ENCODE measurements at regions not wholly inside any gene's neighbourhood (a gene's known extent, or its start where the extent isn't known, plus 50 kb on each side); places are given as distances from the start of the nearest gene placed in this dataset.

GRCh38 chr13:75016225-75016624 lies 465.7 kb downstream of the TBC1D4 start:
- POLR2A ChIA-PET = no interaction called here
- TF ChIP-seq, protein P1, sequence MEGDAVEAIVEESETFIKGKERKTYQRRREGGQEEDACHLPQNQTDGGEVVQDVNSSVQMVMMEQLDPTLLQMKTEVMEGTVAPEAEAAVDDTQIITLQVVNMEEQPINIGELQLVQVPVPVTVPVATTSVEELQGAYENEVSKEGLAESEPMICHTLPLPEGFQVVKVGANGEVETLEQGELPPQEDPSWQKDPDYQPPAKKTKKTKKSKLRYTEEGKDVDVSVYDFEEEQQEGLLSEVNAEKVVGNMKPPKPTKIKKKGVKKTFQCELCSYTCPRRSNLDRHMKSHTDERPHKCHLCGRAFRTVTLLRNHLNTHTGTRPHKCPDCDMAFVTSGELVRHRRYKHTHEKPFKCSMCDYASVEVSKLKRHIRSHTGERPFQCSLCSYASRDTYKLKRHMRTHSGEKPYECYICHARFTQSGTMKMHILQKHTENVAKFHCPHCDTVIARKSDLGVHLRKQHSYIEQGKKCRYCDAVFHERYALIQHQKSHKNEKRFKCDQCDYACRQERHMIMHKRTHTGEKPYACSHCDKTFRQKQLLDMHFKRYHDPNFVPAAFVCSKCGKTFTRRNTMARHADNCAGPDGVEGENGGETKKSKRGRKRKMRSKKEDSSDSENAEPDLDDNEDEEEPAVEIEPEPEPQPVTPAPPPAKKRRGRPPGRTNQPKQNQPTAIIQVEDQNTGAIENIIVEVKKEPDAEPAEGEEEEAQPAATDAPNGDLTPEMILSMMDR (IDR thresholded peaks at IDR 0.05) = no peak
- TF ChIP-seq, protein P2, sequence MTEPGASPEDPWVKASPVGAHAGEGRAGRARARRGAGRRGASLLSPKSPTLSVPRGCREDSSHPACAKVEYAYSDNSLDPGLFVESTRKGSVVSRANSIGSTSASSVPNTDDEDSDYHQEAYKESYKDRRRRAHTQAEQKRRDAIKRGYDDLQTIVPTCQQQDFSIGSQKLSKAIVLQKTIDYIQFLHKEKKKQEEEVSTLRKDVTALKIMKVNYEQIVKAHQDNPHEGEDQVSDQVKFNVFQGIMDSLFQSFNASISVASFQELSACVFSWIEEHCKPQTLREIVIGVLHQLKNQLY (CRISPR knock-in tag; IDR thresholded peaks at IDR 0.05) = no peak
- no peak for TF ChIP-seq TEAD1 (CRISPR knock-in tag; IDR thresholded peaks at IDR 0.05)
- no peak for TF ChIP-seq SMAD3 (CRISPR knock-in tag; IDR thresholded peaks at IDR 0.05; ENCODE audit: borderline replicate concordance)
- TF ChIP-seq, protein P3, sequence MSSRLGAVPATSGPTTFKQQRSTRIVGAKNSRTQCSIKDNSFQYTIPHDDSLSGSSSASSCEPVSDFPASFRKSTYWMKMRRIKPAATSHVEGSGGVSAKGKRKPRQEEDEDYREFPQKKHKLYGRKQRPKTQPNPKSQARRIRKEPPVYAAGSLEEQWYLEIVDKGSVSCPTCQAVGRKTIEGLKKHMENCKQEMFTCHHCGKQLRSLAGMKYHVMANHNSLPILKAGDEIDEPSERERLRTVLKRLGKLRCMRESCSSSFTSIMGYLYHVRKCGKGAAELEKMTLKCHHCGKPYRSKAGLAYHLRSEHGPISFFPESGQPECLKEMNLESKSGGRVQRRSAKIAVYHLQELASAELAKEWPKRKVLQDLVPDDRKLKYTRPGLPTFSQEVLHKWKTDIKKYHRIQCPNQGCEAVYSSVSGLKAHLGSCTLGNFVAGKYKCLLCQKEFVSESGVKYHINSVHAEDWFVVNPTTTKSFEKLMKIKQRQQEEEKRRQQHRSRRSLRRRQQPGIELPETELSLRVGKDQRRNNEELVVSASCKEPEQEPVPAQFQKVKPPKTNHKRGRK (CRISPR knock-in tag; IDR thresholded peaks at IDR 0.05; ENCODE audit: borderline replicate concordance) = no peak
- TF ChIP-seq RELA (CRISPR knock-in tag; IDR thresholded peaks at IDR 0.05; ENCODE audit: borderline replicate concordance) = no peak
- TF ChIP-seq ZNF317 (CRISPR knock-in tag; IDR thresholded peaks at IDR 0.05; ENCODE audit: borderline replicate concordance, low read depth) = no peak
- TF ChIP-seq HMGXB4 (CRISPR knock-in tag; IDR thresholded peaks at IDR 0.05) = no peak
- no peak for TF ChIP-seq PRDM15 (CRISPR knock-in tag; IDR thresholded peaks at IDR 0.05)
- TF ChIP-seq ZNF425 (CRISPR knock-in tag; conservative IDR thresholded peaks at IDR 0.05) = no peak
- TF ChIP-seq RORB (CRISPR knock-in tag; IDR thresholded peaks at IDR 0.05) = no peak
- TF ChIP-seq, protein P4, sequence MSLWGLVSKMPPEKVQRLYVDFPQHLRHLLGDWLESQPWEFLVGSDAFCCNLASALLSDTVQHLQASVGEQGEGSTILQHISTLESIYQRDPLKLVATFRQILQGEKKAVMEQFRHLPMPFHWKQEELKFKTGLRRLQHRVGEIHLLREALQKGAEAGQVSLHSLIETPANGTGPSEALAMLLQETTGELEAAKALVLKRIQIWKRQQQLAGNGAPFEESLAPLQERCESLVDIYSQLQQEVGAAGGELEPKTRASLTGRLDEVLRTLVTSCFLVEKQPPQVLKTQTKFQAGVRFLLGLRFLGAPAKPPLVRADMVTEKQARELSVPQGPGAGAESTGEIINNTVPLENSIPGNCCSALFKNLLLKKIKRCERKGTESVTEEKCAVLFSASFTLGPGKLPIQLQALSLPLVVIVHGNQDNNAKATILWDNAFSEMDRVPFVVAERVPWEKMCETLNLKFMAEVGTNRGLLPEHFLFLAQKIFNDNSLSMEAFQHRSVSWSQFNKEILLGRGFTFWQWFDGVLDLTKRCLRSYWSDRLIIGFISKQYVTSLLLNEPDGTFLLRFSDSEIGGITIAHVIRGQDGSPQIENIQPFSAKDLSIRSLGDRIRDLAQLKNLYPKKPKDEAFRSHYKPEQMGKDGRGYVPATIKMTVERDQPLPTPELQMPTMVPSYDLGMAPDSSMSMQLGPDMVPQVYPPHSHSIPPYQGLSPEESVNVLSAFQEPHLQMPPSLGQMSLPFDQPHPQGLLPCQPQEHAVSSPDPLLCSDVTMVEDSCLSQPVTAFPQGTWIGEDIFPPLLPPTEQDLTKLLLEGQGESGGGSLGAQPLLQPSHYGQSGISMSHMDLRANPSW (CRISPR knock-in tag; conservative IDR thresholded peaks at IDR 0.05; ENCODE audit: low read depth) = no peak
- TF ChIP-seq HMGA2 (CRISPR knock-in tag; IDR thresholded peaks at IDR 0.05) = no peak
- no peak for TF ChIP-seq AR (CRISPR knock-in tag; IDR thresholded peaks at IDR 0.05)
- TF ChIP-seq, protein P5, sequence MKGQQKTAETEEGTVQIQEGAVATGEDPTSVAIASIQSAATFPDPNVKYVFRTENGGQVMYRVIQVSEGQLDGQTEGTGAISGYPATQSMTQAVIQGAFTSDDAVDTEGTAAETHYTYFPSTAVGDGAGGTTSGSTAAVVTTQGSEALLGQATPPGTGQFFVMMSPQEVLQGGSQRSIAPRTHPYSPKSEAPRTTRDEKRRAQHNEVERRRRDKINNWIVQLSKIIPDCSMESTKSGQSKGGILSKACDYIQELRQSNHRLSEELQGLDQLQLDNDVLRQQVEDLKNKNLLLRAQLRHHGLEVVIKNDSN (CRISPR knock-in tag; IDR thresholded peaks at IDR 0.05) = no peak
- TF ChIP-seq TCF7 (CRISPR knock-in tag; IDR thresholded peaks at IDR 0.05; ENCODE audit: low read depth) = no peak
- no peak for TF ChIP-seq FOXJ3 (CRISPR knock-in tag; IDR thresholded peaks at IDR 0.05; ENCODE audit: borderline replicate concordance)
- TF ChIP-seq ZNF232 (CRISPR knock-in tag; IDR thresholded peaks at IDR 0.05) = no peak
- no peak for TF ChIP-seq GABPB1 (CRISPR knock-in tag; IDR thresholded peaks at IDR 0.05)
- Mint-ChIP-seq H3K4me1 (peaks cover 7% of the 10 kb centered on the region), H3K36me3 (no peaks in the 10 kb centered on the region), H3K27me3 (ENCODE audit: low read depth) (no peaks in the 10 kb centered on the region), H3K4me3 (no peak overlapping the region), H3K9me3 (no peaks in the 10 kb centered on the region), H3K27ac (no peak overlapping the region)
- DNase-seq (ENCODE audit: low spot score) (no peak), ATAC-seq (no peak)
- CTCF ChIA-PET = no interaction called here

Measured in WTC11 (cell line).